OCI-LY7 (cell line): ENCODE measurements at regions not wholly inside any gene's neighbourhood (a gene's known extent, or its start where the extent isn't known, plus 50 kb on each side); places are given as distances from the start of the nearest gene placed in this dataset.

Source experiments
- BruUV-seq: library from RNA; stranded (reverse); fragments of 400-500 nt; replicated peaks from 2 replicates; lab custom pipeline; 2021; lab: Mats Ljungman, UMichigan
- CTCF ChIA-PET: fragments of 300-600 bp; sonication (Branson Sonifier 250); formaldehyde crosslinking; loops from one replicate; lab custom pipeline; 2022; ENCODE audit warnings: antibody characterized with exemption; ENCODE audit not compliant: unreplicated experiment; lab: Charles Lee
- POLR2A ChIA-PET: fragments of 300-600 bp; sonication (Branson Sonifier 250); formaldehyde crosslinking; loops from one replicate; lab custom pipeline; 2022; ENCODE audit warnings: antibody characterized with exemption; lab: Charles Lee
- DNase-seq: peaks from one replicate; pipeline ENCODE4 v3.0.0-alpha.2; 2015; ENCODE audit warnings: low spot score
- H2AFZ ChIP-seq: fragments of 200-600 bp; sonication (generic), shearing (Covaris generic); 2 replicates; pipeline ENCODE4 v1.6.1; 2014; ENCODE audit warnings: mild to moderate bottlenecking, antibody characterized with exemption, low read length, moderate library complexity
- H3K27ac ChIP-seq: fragments of 200-600 bp; sonication (generic); 2 replicates; pipeline ENCODE4 v1.5.1; 2014; ENCODE audit warnings: mixed run types, low read depth, mild to moderate bottlenecking, moderate library complexity, low read length, inconsistent platforms; ENCODE audit not compliant: poor library complexity, severe bottlenecking
- H3K36me3 ChIP-seq: fragments of 200-600 bp; sonication (generic); 2 replicates; pipeline ENCODE4 v1.6.1; 2014; ENCODE audit warnings: mild to moderate bottlenecking, antibody characterized with exemption, low read length, moderate library complexity, mixed read lengths; ENCODE audit not compliant: insufficient read depth
- H3K4me1 ChIP-seq: fragments of 200-600 bp; sonication (generic); 2 replicates; pipeline ENCODE4 v1.5.1; 2014; ENCODE audit warnings: mild to moderate bottlenecking, low read length; ENCODE audit not compliant: insufficient read depth, poor library complexity, severe bottlenecking
- H3K4me2 ChIP-seq: fragments of 200-600 bp; sonication (generic); 2 replicates; pipeline ENCODE4 v1.6.1; 2014; ENCODE audit warnings: mild to moderate bottlenecking, low read length
- H3K4me3 ChIP-seq: fragments of 200-600 bp; sonication (generic); 2 replicates; pipeline ENCODE4 v1.5.1; 2014; ENCODE audit warnings: mild to moderate bottlenecking, low read depth, low read length; ENCODE audit not compliant: poor library complexity, severe bottlenecking
- H3K79me2 ChIP-seq: fragments of 200-600 bp; sonication (generic); 2 replicates; pipeline ENCODE4 v1.6.1; 2016; ENCODE audit warnings: low read depth, mild to moderate bottlenecking, low read length, moderate library complexity, mixed read lengths; ENCODE audit not compliant: insufficient read depth
- H3K9me2 ChIP-seq: fragments of 200-600 bp; sonication (generic); 2 replicates; pipeline ENCODE4 v1.6.1; 2016; ENCODE audit warnings: mild to moderate bottlenecking, low read length, mixed read lengths; ENCODE audit not compliant: insufficient read depth
- H3K9me3 ChIP-seq: fragments of 200-600 bp; sonication (generic); 2 replicates; pipeline ENCODE4 v1.6.1; 2014; ENCODE audit warnings: mild to moderate bottlenecking, mixed run types, low read length, mixed read lengths
- H4K20me1 ChIP-seq: fragments of 200-600 bp; sonication (generic); 2 replicates; pipeline ENCODE4 v1.6.1; 2014; ENCODE audit warnings: mild to moderate bottlenecking, antibody characterized with exemption, low read length, moderate library complexity, mixed read lengths; ENCODE audit not compliant: insufficient read depth
- CTCF ChIP-seq: fragments of 200-600 bp; sonication (generic); conservative IDR thresholded peaks from 2 replicates; pipeline ENCODE4 v1.5.1; 2014; ENCODE audit warnings: mild to moderate bottlenecking, antibody characterized with exemption, low read length, moderate library complexity, mixed read lengths
- EZH2phosphoT487 ChIP-seq: fragments of 200-600 bp; sonication (generic); IDR thresholded peaks from 2 replicates; pipeline ENCODE4 v1.6.1; 2018; ENCODE audit warnings: low read depth, borderline replicate concordance, mild to moderate bottlenecking, mixed run types, antibody characterized with exemption, low read length, moderate library complexity, mixed read lengths
- intact Hi-C: fragments of 100-400 bp; cut with micrococcal nuclease; formaldehyde crosslinking; loops from one replicate; pipeline ENCODE4 v1.10.0; 2022; ENCODE audit not compliant: unreplicated experiment

- H3K9me2 ChIP-seq: no peaks in the 10 kb centered on the region
- no peak overlapping the region for H3K4me2 ChIP-seq
- intact Hi-C loops: no loop called here
- no peak for DNase-seq
- no peaks in the 10 kb centered on the region for H3K36me3 ChIP-seq
- H3K4me3 ChIP-seq: no peak overlapping the region
- no peaks in the 10 kb centered on the region for H3K9me3 ChIP-seq
- ChIA-PET POLR2A (no interaction called here), CTCF (no interaction called here)
- H3K79me2 ChIP-seq: no peaks in the 10 kb centered on the region
- H3K27ac ChIP-seq: no peak overlapping the region
- H3K4me1 ChIP-seq: no peaks in the 10 kb centered on the region
- no peaks in the 10 kb centered on the region for H4K20me1 ChIP-seq
- TF ChIP-seq EZH2phosphoT487 (no peak), CTCF (no peak)
- BruUV-seq: no TSS peak
- H2AFZ ChIP-seq: no peak overlapping the region
Measured at GRCh38 chr6:130754786-130755367, 72.3 kb upstream of the SMLR1 start.

DNA sequence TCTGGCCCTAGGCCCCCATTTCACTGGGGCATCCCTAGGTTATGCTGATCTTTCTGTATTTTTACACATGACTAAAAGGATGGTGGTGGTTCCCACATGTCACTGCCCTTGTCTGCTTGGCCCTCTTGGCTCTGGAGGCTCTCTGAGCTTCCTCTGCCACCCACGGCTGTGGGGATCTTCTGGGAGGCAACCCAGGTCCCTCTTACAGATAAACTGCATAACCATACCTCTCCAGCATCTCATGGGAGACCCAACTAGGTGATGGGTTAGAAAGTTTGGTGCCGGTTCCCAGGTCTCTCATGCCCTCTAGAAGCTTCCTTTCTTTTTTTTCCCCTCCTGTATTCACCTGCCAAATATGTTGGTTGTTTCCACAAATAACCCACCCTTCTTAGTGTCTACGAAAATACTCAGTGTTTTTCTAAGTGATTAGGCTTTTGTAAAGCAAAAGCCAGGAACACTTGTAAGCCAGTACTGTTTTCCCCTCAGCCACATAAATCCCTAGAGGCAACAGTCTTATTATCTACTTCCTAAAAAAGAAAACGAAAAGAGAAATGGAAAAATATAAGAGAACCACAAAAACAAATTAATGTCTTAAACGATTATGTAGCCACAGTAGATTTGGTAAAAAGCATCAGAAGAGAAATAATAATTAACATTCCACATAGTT, 71.7 kb upstream of the SMLR1 start:
- intact Hi-C loops: no loop called here
- no peak for TF ChIP-seq EZH2phosphoT487
- no peak for TF ChIP-seq CTCF
- H3K4me2 ChIP-seq: no peak overlapping the region
- no TSS peak for BruUV-seq
- H3K4me1 ChIP-seq: no peaks in the 10 kb centered on the region
- no peaks in the 10 kb centered on the region for H4K20me1 ChIP-seq
- H3K9me3 ChIP-seq: no peaks in the 10 kb centered on the region
- H3K27ac ChIP-seq: no peak overlapping the region
- no peak for DNase-seq
- no peaks in the 10 kb centered on the region for H3K79me2 ChIP-seq
- CTCF ChIA-PET: no interaction called here
- no peaks in the 10 kb centered on the region for H3K9me2 ChIP-seq
- no peaks in the 10 kb centered on the region for H3K36me3 ChIP-seq
- POLR2A ChIA-PET: no interaction called here
- H3K4me3 ChIP-seq: no peak overlapping the region
- H2AFZ ChIP-seq: no peak overlapping the region

- Histone ChIP-seq H3K4me3 (no peak overlapping the region), H3K36me3 (no peaks in the 10 kb centered on the region), H4K20me1 (no peaks in the 10 kb centered on the region), H3K27ac (no peak overlapping the region), H3K4me1 (no peaks in the 10 kb centered on the region), H3K9me3 (no peaks in the 10 kb centered on the region), H3K4me2 (no peak overlapping the region), H2AFZ (no peak overlapping the region), H3K9me2 (no peaks in the 10 kb centered on the region), H3K79me2 (no peaks in the 10 kb centered on the region)
- no peak for DNase-seq
- no peak for TF ChIP-seq EZH2phosphoT487
- TF ChIP-seq CTCF: no peak
- no TSS peak for BruUV-seq
- CTCF ChIA-PET: no interaction called here
- intact Hi-C loops: no loop called here
- POLR2A ChIA-PET: no interaction called here
Measured at GRCh38 chr6:130756824-130757223, 70.4 kb upstream of the SMLR1 start.
